ENCODE measurements at regions not wholly inside any gene's neighbourhood (a gene's known extent, or its start where the extent isn't known, plus 50 kb on each side); places are given as distances from the start of the nearest gene placed in this dataset.

DNA sequence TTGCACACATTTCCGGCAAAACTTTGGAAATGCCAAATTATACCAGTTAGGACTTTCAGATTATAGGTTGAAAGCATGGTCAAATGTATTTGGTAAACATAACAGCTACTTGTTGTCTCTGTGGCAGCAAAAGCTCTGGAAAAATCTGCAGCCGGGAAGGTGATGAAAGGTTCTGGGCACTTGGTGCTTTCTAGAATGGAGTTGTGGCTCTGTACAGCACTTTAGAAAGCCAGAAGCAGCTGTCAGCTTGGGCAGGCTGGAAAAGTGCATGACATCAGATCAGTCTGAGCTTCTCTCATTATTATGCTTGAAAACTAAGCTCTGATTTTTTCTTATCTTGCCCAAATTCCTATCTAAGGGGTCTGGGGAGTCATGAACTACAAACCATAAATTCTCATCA is 118.6 kb upstream of the MAST4 start:
- no peak for TF ChIP-seq NFIC (IDR thresholded peaks at IDR 0.05)
- TF ChIP-seq CREB1 (IDR thresholded peaks at IDR 0.05; ENCODE audit: low read depth) = no peak
- no peak for TF ChIP-seq RAD21 (IDR thresholded peaks at IDR 0.05; ENCODE audit: low read depth)
- TF ChIP-seq, protein P1, sequence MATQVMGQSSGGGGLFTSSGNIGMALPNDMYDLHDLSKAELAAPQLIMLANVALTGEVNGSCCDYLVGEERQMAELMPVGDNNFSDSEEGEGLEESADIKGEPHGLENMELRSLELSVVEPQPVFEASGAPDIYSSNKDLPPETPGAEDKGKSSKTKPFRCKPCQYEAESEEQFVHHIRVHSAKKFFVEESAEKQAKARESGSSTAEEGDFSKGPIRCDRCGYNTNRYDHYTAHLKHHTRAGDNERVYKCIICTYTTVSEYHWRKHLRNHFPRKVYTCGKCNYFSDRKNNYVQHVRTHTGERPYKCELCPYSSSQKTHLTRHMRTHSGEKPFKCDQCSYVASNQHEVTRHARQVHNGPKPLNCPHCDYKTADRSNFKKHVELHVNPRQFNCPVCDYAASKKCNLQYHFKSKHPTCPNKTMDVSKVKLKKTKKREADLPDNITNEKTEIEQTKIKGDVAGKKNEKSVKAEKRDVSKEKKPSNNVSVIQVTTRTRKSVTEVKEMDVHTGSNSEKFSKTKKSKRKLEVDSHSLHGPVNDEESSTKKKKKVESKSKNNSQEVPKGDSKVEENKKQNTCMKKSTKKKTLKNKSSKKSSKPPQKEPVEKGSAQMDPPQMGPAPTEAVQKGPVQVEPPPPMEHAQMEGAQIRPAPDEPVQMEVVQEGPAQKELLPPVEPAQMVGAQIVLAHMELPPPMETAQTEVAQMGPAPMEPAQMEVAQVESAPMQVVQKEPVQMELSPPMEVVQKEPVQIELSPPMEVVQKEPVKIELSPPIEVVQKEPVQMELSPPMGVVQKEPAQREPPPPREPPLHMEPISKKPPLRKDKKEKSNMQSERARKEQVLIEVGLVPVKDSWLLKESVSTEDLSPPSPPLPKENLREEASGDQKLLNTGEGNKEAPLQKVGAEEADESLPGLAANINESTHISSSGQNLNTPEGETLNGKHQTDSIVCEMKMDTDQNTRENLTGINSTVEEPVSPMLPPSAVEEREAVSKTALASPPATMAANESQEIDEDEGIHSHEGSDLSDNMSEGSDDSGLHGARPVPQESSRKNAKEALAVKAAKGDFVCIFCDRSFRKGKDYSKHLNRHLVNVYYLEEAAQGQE (IDR thresholded peaks at IDR 0.05; ENCODE audit: low read depth) = no peak
- no peak for TF ChIP-seq EGR1 (IDR thresholded peaks at IDR 0.05)
- TF ChIP-seq YY1 (IDR thresholded peaks at IDR 0.05; ENCODE audit: low read depth) = no peak
- TF ChIP-seq TEAD4 (IDR thresholded peaks at IDR 0.05) = no peak
- TF ChIP-seq EP300 (IDR thresholded peaks at IDR 0.05; ENCODE audit: borderline replicate concordance) = no peak
- TF ChIP-seq, protein P2, sequence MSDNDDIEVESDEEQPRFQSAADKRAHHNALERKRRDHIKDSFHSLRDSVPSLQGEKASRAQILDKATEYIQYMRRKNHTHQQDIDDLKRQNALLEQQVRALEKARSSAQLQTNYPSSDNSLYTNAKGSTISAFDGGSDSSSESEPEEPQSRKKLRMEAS (IDR thresholded peaks at IDR 0.05) = no peak
- no peak for TF ChIP-seq TCF12 (IDR thresholded peaks at IDR 0.05; ENCODE audit: low read depth)
- TF ChIP-seq, protein P3, sequence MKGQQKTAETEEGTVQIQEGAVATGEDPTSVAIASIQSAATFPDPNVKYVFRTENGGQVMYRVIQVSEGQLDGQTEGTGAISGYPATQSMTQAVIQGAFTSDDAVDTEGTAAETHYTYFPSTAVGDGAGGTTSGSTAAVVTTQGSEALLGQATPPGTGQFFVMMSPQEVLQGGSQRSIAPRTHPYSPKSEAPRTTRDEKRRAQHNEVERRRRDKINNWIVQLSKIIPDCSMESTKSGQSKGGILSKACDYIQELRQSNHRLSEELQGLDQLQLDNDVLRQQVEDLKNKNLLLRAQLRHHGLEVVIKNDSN (IDR thresholded peaks at IDR 0.05) = no peak
- no peak for TF ChIP-seq ZBTB7A (IDR thresholded peaks at IDR 0.05; ENCODE audit: low read depth)
- no peak for TF ChIP-seq FOXM1 (IDR thresholded peaks at IDR 0.05; ENCODE audit: borderline replicate concordance, low read depth)
- TF ChIP-seq TAF1 (IDR thresholded peaks at IDR 0.05; ENCODE audit: low read depth) = no peak
- TF ChIP-seq CEBPB (IDR thresholded peaks at IDR 0.05) = no peak

DNA sequence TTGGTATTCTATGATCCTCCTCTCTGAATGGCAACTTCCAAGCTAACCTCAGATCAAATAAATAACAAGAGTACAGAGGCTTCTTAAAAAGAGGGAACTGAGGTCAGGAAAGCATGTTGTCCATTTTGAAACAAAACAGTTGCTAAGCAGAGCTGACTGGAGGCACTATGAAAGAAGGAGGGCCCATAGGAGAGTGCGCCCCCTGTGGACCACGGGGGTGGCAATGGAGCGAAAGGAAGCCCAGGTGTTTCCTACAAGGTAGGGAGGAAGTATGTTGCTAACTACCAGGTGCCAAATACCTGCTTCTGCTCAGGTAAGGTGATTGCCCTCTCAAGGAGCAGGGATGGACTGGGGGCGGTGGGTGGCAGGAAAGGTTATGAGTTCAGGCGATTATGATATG is 101.8 kb upstream of the MAST4 start:
- TF ChIP-seq, protein P2 (IDR thresholded peaks at IDR 0.05) = no peak
- TF ChIP-seq EGR1 (IDR thresholded peaks at IDR 0.05) (no peak), TEAD4 (IDR thresholded peaks at IDR 0.05) (no peak), TCF12 (IDR thresholded peaks at IDR 0.05; ENCODE audit: low read depth) (no peak), RAD21 (IDR thresholded peaks at IDR 0.05; ENCODE audit: low read depth) (peak; percentile 40)
- TF ChIP-seq, protein P3 (IDR thresholded peaks at IDR 0.05) = no peak

DNA sequence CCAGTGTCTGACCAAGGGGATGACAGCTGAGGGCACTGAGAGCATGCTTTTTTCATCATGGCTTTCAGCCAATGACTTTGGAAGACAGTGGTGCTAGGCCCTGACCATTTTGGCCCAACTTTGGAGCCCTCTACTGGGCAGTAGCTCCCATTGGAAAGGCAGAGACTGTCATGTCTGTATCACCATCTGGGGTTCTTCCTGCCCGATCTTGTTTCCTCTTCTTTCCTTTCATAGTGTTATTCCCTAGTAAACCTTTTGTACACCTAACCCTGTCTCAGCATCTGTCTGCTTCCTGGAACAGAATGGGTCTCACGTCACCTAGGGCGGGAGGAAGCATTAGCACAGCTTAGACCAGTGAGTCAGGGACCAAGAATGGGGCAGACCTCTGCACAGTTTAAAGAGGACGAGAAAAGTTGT is 97.4 kb upstream of the MAST4 start:
- TF ChIP-seq NFIC (IDR thresholded peaks at IDR 0.05) = no peak
- TF ChIP-seq RAD21 (IDR thresholded peaks at IDR 0.05; ENCODE audit: low read depth) = peak; percentile 49

DNA sequence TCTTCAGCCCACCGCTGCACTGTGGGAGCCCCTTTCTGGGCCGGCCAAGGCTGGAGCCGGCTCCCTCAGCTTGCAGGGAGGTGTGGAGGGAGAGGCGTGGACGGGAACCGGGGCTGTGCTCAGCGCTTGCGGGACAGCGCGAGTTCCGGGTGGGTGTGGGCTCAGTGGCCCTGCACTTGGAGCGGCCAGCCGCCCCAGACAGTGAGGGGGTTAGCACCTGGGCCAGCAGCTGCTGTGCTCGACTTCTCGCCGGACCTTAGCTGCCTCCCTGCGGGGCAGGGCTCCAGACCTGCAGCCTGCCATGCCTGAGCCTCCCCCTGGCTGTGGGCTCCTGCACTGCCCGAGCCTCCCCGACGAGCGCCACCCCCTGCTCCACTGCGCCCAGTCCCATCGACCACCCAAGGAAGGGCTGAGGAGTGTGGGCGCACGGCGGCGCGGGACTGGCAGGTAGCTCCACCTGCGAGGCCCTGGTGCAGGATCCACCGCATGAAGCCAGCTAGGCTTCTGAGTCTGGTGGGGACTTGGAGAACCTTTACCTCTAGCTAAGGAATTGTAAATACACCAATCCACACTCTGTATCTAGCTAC is 92.9 kb upstream of the MAST4 start:
- TF ChIP-seq RAD21 (IDR thresholded peaks at IDR 0.05; ENCODE audit: low read depth) = no peak
- TF ChIP-seq, protein P3 (IDR thresholded peaks at IDR 0.05) = no peak
- no peak for TF ChIP-seq TAF1 (IDR thresholded peaks at IDR 0.05; ENCODE audit: low read depth)
- TF ChIP-seq TEAD4 (IDR thresholded peaks at IDR 0.05) = no peak
- TF ChIP-seq CEBPB (IDR thresholded peaks at IDR 0.05) = no peak
- no peak for TF ChIP-seq TCF12 (IDR thresholded peaks at IDR 0.05; ENCODE audit: low read depth)
- no peak for TF ChIP-seq FOXM1 (IDR thresholded peaks at IDR 0.05; ENCODE audit: borderline replicate concordance, low read depth)
- TF ChIP-seq CREB1 (IDR thresholded peaks at IDR 0.05; ENCODE audit: low read depth) = no peak

DNA sequence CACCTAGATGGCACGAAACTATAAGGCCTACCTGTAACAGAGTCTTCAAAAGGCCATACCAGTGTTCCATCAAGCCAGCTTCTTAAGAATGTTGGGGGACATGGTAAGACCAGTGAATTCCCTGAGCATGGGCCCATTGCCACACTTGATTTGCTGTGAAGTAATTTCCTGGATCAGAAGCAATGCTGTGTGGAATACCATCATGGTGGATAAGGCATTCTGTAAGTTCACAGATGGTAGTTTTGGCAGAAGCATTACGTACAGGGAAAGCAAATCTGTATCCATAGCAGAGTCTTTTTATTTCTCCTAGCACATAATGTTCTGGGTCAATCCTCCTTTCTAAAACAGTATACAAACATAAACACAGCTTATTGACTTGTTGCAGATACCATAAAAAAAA is 89.1 kb upstream of the MAST4 start:
- TF ChIP-seq, protein P2 (IDR thresholded peaks at IDR 0.05) = no peak
- TF ChIP-seq ZBTB7A (IDR thresholded peaks at IDR 0.05; ENCODE audit: low read depth) (no peak), TEAD4 (IDR thresholded peaks at IDR 0.05) (no peak), RAD21 (IDR thresholded peaks at IDR 0.05; ENCODE audit: low read depth) (no peak), TAF1 (IDR thresholded peaks at IDR 0.05; ENCODE audit: low read depth) (no peak), NFIC (IDR thresholded peaks at IDR 0.05) (no peak), TCF12 (IDR thresholded peaks at IDR 0.05; ENCODE audit: low read depth) (no peak), YY1 (IDR thresholded peaks at IDR 0.05; ENCODE audit: low read depth) (no peak), EP300 (IDR thresholded peaks at IDR 0.05; ENCODE audit: borderline replicate concordance) (no peak), FOXM1 (IDR thresholded peaks at IDR 0.05; ENCODE audit: borderline replicate concordance, low read depth) (no peak), CEBPB (IDR thresholded peaks at IDR 0.05) (no peak), EGR1 (IDR thresholded peaks at IDR 0.05) (no peak), CREB1 (IDR thresholded peaks at IDR 0.05; ENCODE audit: low read depth) (no peak)
- TF ChIP-seq, protein P1 (IDR thresholded peaks at IDR 0.05; ENCODE audit: low read depth) = no peak
- TF ChIP-seq, protein P3 (IDR thresholded peaks at IDR 0.05) = no peak

Measured in Ishikawa (cell line).